ENCODE measurements at regions not wholly inside any gene's neighbourhood (a gene's known extent, or its start where the extent isn't known, plus 50 kb on each side); places are given as distances from the start of the nearest gene placed in this dataset.

DNA sequence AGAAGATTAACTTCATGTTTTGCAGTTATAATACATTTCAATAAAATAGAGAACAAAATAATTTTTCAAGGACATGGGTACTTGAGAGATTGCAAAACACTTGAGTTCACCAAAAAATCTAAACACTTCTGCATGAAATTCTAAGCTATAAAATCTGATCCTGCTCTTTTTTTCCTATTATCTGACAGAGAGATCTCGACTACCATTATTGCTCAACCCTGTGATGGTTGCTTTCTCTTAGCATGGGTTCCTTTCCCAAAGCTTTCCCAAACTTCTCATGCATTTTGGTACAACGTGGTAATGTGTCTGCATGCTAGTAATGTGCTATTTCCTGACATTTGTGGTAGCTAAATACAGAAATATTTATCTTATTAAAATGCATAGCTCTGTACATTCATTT, 1243.1 kb upstream of the ADGRB3 start:
- FAIRE-seq (no peak), DNase-seq (ENCODE audit: insufficient read length, low spot score) (no peak)
- TF ChIP-seq, protein P1, sequence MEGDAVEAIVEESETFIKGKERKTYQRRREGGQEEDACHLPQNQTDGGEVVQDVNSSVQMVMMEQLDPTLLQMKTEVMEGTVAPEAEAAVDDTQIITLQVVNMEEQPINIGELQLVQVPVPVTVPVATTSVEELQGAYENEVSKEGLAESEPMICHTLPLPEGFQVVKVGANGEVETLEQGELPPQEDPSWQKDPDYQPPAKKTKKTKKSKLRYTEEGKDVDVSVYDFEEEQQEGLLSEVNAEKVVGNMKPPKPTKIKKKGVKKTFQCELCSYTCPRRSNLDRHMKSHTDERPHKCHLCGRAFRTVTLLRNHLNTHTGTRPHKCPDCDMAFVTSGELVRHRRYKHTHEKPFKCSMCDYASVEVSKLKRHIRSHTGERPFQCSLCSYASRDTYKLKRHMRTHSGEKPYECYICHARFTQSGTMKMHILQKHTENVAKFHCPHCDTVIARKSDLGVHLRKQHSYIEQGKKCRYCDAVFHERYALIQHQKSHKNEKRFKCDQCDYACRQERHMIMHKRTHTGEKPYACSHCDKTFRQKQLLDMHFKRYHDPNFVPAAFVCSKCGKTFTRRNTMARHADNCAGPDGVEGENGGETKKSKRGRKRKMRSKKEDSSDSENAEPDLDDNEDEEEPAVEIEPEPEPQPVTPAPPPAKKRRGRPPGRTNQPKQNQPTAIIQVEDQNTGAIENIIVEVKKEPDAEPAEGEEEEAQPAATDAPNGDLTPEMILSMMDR (IDR thresholded peaks at IDR 0.05; ENCODE audit: insufficient read depth, missing control alignments) = no peak

DNA sequence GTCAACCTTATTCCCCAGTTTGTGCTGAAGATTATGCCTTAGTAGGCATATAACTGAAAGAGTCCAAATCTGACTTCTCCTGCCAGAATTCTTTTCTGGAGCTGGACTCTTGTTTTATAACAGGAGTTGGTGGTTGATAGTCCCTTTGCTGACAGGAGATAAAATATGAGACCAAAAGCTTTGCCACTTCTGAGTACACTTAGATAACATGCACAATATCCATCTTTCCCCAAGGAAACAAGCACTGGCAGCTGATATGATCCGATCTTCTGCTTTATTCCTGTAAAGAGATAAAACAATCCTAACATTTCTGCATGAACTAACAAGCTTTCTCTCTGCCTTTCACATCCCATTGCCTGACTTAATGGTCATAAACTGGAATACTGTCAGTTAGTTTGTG, 1265.4 kb upstream of the ADGRB3 start:
- TF ChIP-seq, protein P1 (IDR thresholded peaks at IDR 0.05; ENCODE audit: insufficient read depth, missing control alignments) = no peak
- DNase-seq (ENCODE audit: insufficient read length, low spot score) (no peak), FAIRE-seq (no peak)

DNA sequence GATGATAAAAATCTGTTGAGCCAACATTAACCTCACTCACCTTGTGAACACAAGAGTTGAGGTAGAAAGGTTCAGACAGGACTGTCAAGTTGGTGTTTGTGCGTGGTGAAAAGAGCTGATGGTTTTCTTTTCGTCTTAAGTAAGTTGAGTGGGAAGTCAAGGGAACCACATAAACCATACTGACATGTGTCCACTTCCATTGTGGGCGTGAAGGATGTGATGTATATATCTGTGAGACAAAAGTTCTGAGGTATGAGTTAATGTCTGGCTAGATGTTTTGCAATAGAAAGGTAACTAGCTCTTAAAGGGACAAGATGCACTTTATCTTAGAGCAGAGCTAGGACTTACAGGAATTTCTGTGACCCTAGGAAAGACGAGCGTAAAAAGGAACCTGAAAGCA, 1272.1 kb upstream of the ADGRB3 start:
- FAIRE-seq (no peak), DNase-seq (ENCODE audit: insufficient read length, low spot score) (no peak)
- TF ChIP-seq, protein P1 (IDR thresholded peaks at IDR 0.05; ENCODE audit: insufficient read depth, missing control alignments) = no peak

DNA sequence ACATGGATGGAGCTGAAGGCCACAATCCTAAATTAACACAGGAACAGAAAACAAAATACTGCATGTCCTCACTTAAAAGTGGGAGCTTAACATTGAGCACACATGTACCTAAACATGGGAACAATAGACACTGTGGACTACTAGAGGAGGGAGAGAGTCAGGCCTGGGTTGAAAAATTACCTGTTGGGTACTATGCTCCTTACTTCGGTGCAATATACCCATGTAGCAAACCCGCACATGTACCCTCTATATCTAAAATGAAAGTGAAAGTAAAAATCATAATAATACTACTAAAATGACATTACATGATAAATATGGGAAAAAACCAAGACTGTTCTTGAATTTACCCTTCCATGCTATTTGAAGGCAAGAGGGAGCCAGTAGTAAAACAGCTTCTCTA, 1273.8 kb upstream of the ADGRB3 start:
- no peak for DNase-seq (ENCODE audit: insufficient read length, low spot score)
- TF ChIP-seq, protein P1 (IDR thresholded peaks at IDR 0.05; ENCODE audit: insufficient read depth, missing control alignments) = no peak
- FAIRE-seq = no peak

DNA sequence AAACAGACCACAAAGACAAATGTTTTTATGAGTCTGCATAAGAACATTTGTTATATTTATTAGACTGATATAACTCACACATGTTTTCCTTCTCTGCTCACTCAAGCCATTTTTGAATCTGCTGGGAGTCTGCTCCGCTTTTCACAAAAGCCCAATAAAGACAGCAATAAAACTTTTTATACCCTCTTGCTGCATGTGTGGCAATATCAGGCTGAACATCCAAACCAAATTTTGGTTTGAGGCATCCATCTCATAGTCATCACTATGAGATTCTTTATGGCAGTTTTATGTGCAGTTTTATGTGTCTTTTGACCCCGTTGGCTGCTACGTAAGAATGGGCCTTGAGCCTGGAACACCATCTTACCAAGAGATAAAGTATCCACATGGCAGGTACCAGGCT, 1276.8 kb upstream of the ADGRB3 start:
- DNase-seq (ENCODE audit: insufficient read length, low spot score) = no peak
- TF ChIP-seq, protein P1 (IDR thresholded peaks at IDR 0.05; ENCODE audit: insufficient read depth, missing control alignments) = no peak

DNA sequence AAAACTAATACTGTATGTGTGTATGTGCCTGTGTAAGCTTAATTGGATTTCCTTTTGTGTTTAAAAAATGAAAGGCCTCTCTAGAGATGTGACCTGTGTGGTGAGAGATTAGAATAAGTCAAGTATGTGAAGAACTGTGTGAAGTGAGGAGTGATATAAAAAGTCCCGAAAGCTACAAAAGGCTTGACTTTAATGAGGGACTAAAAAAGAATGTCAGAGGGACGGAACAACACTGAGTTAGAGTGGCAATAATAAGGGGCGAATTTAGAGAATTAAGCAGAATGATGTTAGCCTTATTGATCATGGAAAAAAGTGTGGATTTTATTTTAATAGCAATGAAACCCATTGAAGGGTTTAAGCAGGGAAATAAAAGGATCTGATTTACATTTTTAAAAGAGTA, 1281.2 kb upstream of the ADGRB3 start:
- DNase-seq (ENCODE audit: insufficient read length, low spot score) (no peak), FAIRE-seq (no peak)

More for the DNA sequence above, 1276.8 kb upstream of the ADGRB3 start:
- FAIRE-seq = no peak

DNA sequence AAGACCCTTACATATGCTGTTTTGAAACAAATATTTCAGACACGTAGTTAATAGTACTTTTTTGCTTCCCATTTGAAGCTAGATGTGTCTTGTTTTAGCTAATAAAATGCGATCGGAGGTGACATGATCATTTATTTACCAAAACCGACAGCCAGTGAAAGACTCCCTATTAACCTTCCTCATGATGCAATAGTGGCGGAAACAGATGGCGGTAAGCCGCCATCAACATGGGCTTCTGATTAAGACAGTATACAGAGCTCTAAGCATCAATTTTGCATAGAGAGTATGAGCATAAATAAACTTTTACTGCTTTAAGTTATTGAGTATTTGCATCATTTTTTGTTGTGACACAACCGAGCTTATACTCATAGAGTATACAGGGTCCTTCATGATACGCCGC, 1282.4 kb upstream of the ADGRB3 start:
- TF ChIP-seq, protein P1 (IDR thresholded peaks at IDR 0.05; ENCODE audit: insufficient read depth, missing control alignments) = no peak
- FAIRE-seq (no peak), DNase-seq (ENCODE audit: insufficient read length, low spot score) (no peak)

More for the DNA sequence above, 1281.2 kb upstream of the ADGRB3 start:
- TF ChIP-seq, protein P1 (IDR thresholded peaks at IDR 0.05; ENCODE audit: insufficient read depth, missing control alignments) = no peak
